ENCODE measurements at regions not wholly inside any gene's neighbourhood (a gene's known extent, or its start where the extent isn't known, plus 50 kb on each side); places are given as distances from the start of the nearest gene placed in this dataset.

DNA sequence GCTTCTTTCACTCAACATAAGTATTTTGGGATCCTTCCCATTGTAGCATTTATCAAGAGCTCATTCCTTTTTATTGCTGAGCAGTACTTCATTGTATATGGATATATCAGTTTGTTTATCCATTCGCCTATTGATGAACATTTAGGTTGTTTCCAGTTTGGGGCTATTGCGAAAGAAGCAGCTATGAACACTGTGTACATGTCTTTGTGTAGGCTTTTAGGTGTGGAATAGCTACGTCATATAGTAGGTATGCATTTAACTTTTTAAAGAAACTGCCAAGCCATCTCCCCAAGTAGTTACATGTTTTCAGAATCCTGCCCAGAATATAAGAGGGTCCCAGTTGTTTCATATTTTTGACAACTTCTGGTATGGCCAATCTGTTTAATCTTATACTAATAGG, 468.1 kb downstream of the IPMK start:
- H3K36me3 Mint-ChIP-seq: no peaks in the 10 kb centered on the region
- H3K4me3 Mint-ChIP-seq: no peak overlapping the region
- H3K27ac Mint-ChIP-seq: no peak overlapping the region
- H3K27me3 Mint-ChIP-seq: no peaks in the 10 kb centered on the region
- H3K4me1 Mint-ChIP-seq (ENCODE audit: low read depth): no peaks in the 10 kb centered on the region
- peaks cover 3% of the 10 kb centered on the region for H3K9me3 Mint-ChIP-seq (ENCODE audit: low read depth)

- Mint-ChIP-seq H3K9me3 (ENCODE audit: low read depth) (peaks cover 3% of the 10 kb centered on the region), H3K27ac (no peak overlapping the region), H3K27me3 (no peaks in the 10 kb centered on the region), H3K4me3 (no peak overlapping the region), H3K36me3 (no peaks in the 10 kb centered on the region), H3K4me1 (ENCODE audit: low read depth) (no peaks in the 10 kb centered on the region)
Observed at GRCh38 chr10:57798830-57799229, 468.9 kb downstream of the IPMK start.

GRCh38 chr10:57791546-57791945, 476.1 kb downstream of the IPMK start:
- H3K27ac Mint-ChIP-seq: no peak overlapping the region
- H3K9me3 Mint-ChIP-seq (ENCODE audit: low read depth): peaks cover 6% of the 10 kb centered on the region
- no peaks in the 10 kb centered on the region for H3K4me1 Mint-ChIP-seq (ENCODE audit: low read depth)

GRCh38 chr10:57790703-57791102, 477.0 kb downstream of the IPMK start:
- H3K36me3 Mint-ChIP-seq: no peaks in the 10 kb centered on the region
- H3K9me3 Mint-ChIP-seq (ENCODE audit: low read depth): peaks cover 9% of the 10 kb centered on the region
- no peaks in the 10 kb centered on the region for H3K27me3 Mint-ChIP-seq
- no peaks in the 10 kb centered on the region for H3K4me1 Mint-ChIP-seq (ENCODE audit: low read depth)
- H3K27ac Mint-ChIP-seq: no peak overlapping the region
- H3K4me3 Mint-ChIP-seq: no peak overlapping the region

More at GRCh38 chr10:57791546-57791945, 476.1 kb downstream of the IPMK start:
- H3K4me3 Mint-ChIP-seq: no peak overlapping the region
- no peaks in the 10 kb centered on the region for H3K36me3 Mint-ChIP-seq
- no peaks in the 10 kb centered on the region for H3K27me3 Mint-ChIP-seq

DNA sequence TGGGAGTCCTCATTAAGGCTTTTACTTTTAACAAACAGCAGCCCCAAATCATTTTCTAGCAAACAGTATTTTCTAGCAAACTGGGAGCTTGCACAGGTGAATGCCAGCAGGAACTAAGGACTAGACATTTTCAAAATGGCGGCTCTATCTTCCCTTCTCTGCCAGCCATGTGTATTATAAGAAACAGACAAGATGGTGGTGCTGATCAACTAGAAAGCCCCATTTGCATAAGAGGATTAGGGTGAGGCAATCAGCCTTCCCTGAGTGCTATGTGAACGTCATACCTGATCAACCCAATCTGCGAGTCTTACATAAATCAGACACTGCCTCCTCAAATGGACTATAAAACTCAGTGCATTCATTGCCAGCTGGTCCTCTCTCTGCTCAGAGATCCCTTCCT, 479.6 kb downstream of the IPMK start:
- H3K9me3 Mint-ChIP-seq (ENCODE audit: low read depth): peaks cover 9% of the 10 kb centered on the region
- H3K27ac Mint-ChIP-seq: no peak overlapping the region
- no peaks in the 10 kb centered on the region for H3K27me3 Mint-ChIP-seq
- no peak overlapping the region for H3K4me3 Mint-ChIP-seq
- no peaks in the 10 kb centered on the region for H3K36me3 Mint-ChIP-seq
- no peaks in the 10 kb centered on the region for H3K4me1 Mint-ChIP-seq (ENCODE audit: low read depth)

DNA sequence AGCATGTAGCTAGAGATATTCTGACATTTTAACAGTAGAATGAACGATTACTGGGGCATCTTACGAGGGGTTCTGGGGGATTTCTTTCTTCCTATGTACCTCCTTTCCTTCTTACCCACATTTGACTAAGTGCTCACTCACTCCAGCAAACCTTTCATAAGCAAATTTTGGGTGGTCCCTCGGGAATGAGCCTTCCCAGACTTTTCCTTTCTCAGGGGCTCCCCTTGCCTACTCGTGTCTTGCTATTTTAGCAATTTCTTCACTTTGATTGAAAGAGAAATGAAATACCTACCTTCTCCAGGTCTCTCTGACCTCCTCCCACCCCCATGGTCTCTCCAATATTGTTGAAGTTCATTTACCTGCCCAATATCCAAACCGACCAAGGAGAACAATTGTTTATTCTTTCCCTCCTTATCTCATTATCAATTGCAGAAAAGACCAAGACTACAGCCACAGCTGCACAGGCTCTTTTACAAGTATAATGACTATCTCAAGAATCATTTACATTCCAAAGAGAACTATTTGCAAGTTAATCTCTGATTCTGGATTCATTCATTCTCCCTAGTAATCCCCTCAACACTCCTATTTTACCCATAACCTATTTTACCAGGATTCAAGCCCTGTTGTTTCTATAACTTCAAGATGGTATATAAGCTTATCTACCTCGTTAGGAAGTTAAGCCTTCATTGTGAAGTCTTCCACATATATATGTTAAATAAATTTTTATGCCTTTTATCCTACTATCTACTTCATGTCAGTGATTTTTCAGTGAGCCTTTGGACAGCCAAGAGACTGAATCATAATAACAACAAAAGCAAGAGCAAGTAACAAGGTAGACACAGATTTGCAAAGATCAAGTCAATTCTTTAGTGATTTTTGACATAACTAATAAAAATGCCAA, 480.6 kb downstream of the IPMK start:
- no peaks in the 10 kb centered on the region for H3K4me1 Mint-ChIP-seq (ENCODE audit: low read depth)
- H3K36me3 Mint-ChIP-seq: no peaks in the 10 kb centered on the region
- no peak overlapping the region for H3K27ac Mint-ChIP-seq
- no peak overlapping the region for H3K4me3 Mint-ChIP-seq
- peaks cover 9% of the 10 kb centered on the region for H3K9me3 Mint-ChIP-seq (ENCODE audit: low read depth)
- no peaks in the 10 kb centered on the region for H3K27me3 Mint-ChIP-seq

- H3K4me1 Mint-ChIP-seq (ENCODE audit: low read depth): no peaks in the 10 kb centered on the region
- no peak overlapping the region for H3K27ac Mint-ChIP-seq
- no peak overlapping the region for H3K4me3 Mint-ChIP-seq
- H3K36me3 Mint-ChIP-seq: no peaks in the 10 kb centered on the region
- H3K27me3 Mint-ChIP-seq: no peaks in the 10 kb centered on the region
- H3K9me3 Mint-ChIP-seq (ENCODE audit: low read depth): peaks cover 13% of the 10 kb centered on the region
Observed at GRCh38 chr10:57786331-57786730, 481.4 kb downstream of the IPMK start.

DNA sequence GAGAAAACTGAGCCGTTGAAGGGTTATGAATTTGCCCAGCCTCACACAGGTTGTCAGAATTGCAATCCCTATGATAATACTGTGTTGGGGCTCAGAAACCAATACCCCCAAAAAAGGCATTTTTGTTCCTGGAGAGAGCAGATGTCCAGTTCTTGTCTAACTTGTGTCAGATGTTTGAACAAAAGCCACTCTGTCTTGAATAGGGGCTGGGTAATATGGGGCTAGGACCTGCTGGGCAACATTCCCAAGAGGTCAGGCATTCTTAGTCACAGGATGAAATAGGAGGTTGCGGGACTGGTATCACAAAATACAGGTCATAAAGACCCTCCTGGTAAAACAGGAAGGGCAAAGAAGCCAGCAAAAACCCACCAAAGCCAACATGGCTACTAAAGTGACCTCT, 482.1 kb downstream of the IPMK start:
- no peak overlapping the region for H3K27ac Mint-ChIP-seq
- H3K27me3 Mint-ChIP-seq: no peaks in the 10 kb centered on the region

DNA sequence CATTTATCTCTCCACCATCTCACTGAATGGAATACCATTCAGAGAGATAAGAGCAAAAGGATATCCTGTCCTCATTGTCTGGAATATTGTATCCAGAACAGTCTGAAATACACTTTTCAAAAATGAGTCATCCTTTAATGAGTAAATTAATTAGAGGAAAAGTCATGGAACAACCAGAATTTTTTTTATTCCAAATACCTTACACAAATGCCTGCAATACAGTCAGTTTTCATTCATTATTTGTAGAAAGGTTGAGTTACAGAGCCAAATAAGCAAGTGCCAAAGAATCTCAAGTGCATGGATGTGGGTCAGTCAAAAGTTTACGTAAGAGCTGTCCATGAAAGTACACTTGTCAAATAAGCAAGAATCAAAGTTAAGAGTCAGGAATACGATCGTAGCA, 482.6 kb downstream of the IPMK start:
- Mint-ChIP-seq H3K4me1 (ENCODE audit: low read depth) (no peaks in the 10 kb centered on the region), H3K9me3 (ENCODE audit: low read depth) (peaks cover 15% of the 10 kb centered on the region), H3K4me3 (no peak overlapping the region), H3K27me3 (no peaks in the 10 kb centered on the region), H3K36me3 (no peaks in the 10 kb centered on the region), H3K27ac (no peak overlapping the region)

More for the DNA sequence above, 482.1 kb downstream of the IPMK start:
- peaks cover 14% of the 10 kb centered on the region for H3K9me3 Mint-ChIP-seq (ENCODE audit: low read depth)
- H3K4me1 Mint-ChIP-seq (ENCODE audit: low read depth): no peaks in the 10 kb centered on the region
- no peaks in the 10 kb centered on the region for H3K36me3 Mint-ChIP-seq
- H3K4me3 Mint-ChIP-seq: no peak overlapping the region

- Mint-ChIP-seq H3K36me3 (no peaks in the 10 kb centered on the region), H3K27me3 (no peaks in the 10 kb centered on the region), H3K4me3 (no peak overlapping the region), H3K4me1 (ENCODE audit: low read depth) (no peaks in the 10 kb centered on the region), H3K27ac (no peak overlapping the region), H3K9me3 (ENCODE audit: low read depth) (peaks cover 9% of the 10 kb centered on the region)
Observed at GRCh38 chr10:57776688-57777432, 490.8 kb downstream of the IPMK start.

DNA sequence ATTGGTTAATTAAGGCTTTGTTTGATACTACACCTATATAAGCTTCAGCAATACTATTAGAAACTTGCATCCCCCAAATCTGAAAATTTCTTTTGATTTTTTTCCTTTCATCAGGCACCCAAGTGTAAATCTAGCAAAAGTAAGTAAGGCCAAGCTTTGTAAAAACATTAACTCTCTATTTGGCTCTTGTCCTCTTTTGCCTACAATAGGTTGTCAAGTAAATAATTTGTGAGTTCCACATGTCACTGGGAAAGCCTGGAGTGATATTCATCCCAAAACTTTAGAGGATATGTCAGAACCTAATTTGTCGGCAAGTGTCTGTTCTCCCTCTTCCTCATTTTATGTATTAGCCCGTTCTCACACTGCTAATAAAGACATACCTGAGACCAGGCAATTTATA, 492.4 kb downstream of the IPMK start:
- H3K4me1 Mint-ChIP-seq (ENCODE audit: low read depth): no peaks in the 10 kb centered on the region
- H3K36me3 Mint-ChIP-seq: no peaks in the 10 kb centered on the region
- peaks cover 4% of the 10 kb centered on the region for H3K9me3 Mint-ChIP-seq (ENCODE audit: low read depth)
- no peak overlapping the region for H3K27ac Mint-ChIP-seq
- no peaks in the 10 kb centered on the region for H3K27me3 Mint-ChIP-seq
- no peak overlapping the region for H3K4me3 Mint-ChIP-seq

DNA sequence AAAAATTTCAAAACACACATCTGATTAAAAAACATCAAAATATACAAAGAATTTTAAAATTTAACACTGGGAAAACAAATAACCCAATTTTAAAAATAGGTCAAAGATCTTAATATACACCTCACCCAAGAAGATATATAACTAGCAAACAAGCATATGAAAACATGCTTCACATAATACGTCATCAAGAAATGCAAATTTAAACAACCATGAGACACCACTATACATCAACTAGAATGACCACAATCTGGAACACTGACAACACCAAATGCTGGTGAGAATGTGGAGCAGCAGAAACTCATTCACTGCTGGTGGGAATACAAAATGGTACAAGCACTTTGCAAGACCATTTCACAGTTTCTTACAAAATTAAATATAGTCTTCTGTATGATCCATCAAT, 498.4 kb downstream of the IPMK start:
- H3K4me1 Mint-ChIP-seq (ENCODE audit: low read depth): no peaks in the 10 kb centered on the region
- no peak overlapping the region for H3K27ac Mint-ChIP-seq
- H3K4me3 Mint-ChIP-seq: no peak overlapping the region
- peaks cover 9% of the 10 kb centered on the region for H3K9me3 Mint-ChIP-seq (ENCODE audit: low read depth)
- H3K27me3 Mint-ChIP-seq: no peaks in the 10 kb centered on the region
- no peaks in the 10 kb centered on the region for H3K36me3 Mint-ChIP-seq

- no peaks in the 10 kb centered on the region for H3K4me1 Mint-ChIP-seq (ENCODE audit: low read depth)
- H3K27ac Mint-ChIP-seq: no peak overlapping the region
- H3K4me3 Mint-ChIP-seq: no peak overlapping the region
- H3K36me3 Mint-ChIP-seq: no peaks in the 10 kb centered on the region
- no peaks in the 10 kb centered on the region for H3K27me3 Mint-ChIP-seq
- H3K9me3 Mint-ChIP-seq (ENCODE audit: low read depth): peaks cover 7% of the 10 kb centered on the region
Observed at GRCh38 chr10:57759777-57760176, 507.9 kb downstream of the IPMK start.

- no peaks in the 10 kb centered on the region for H3K9me3 Mint-ChIP-seq (ENCODE audit: low read depth)
- no peak overlapping the region for H3K27ac Mint-ChIP-seq
Observed at GRCh38 chr10:57754803-57755202, 512.9 kb downstream of the IPMK start.

GRCh38 chr10:57743711-57744110, 524.0 kb downstream of the IPMK start:
- Mint-ChIP-seq H3K27ac (no peak overlapping the region), H3K4me3 (no peak overlapping the region), H3K9me3 (ENCODE audit: low read depth) (no peaks in the 10 kb centered on the region), H3K36me3 (no peaks in the 10 kb centered on the region), H3K4me1 (ENCODE audit: low read depth) (no peaks in the 10 kb centered on the region), H3K27me3 (no peaks in the 10 kb centered on the region)

More at GRCh38 chr10:57754803-57755202, 512.9 kb downstream of the IPMK start:
- no peak overlapping the region for H3K4me3 Mint-ChIP-seq
- H3K27me3 Mint-ChIP-seq: no peaks in the 10 kb centered on the region
- H3K36me3 Mint-ChIP-seq: no peaks in the 10 kb centered on the region
- H3K4me1 Mint-ChIP-seq (ENCODE audit: low read depth): no peaks in the 10 kb centered on the region
